ENCODE measurements at regions not wholly inside any gene's neighbourhood (a gene's known extent, or its start where the extent isn't known, plus 50 kb on each side); places are given as distances from the start of the nearest gene placed in this dataset.

- TF ChIP-seq, protein P1, sequence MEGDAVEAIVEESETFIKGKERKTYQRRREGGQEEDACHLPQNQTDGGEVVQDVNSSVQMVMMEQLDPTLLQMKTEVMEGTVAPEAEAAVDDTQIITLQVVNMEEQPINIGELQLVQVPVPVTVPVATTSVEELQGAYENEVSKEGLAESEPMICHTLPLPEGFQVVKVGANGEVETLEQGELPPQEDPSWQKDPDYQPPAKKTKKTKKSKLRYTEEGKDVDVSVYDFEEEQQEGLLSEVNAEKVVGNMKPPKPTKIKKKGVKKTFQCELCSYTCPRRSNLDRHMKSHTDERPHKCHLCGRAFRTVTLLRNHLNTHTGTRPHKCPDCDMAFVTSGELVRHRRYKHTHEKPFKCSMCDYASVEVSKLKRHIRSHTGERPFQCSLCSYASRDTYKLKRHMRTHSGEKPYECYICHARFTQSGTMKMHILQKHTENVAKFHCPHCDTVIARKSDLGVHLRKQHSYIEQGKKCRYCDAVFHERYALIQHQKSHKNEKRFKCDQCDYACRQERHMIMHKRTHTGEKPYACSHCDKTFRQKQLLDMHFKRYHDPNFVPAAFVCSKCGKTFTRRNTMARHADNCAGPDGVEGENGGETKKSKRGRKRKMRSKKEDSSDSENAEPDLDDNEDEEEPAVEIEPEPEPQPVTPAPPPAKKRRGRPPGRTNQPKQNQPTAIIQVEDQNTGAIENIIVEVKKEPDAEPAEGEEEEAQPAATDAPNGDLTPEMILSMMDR (IDR thresholded peaks at IDR 0.05), result no peak
- TF ChIP-seq POLR2A (IDR thresholded peaks at IDR 0.05), result no peak
These were observed 140.3 kb downstream of the PJA1 start for GRCh38 chrX:69024931-69025330.
